ENCODE measurements at regions not wholly inside any gene's neighbourhood (a gene's known extent, or its start where the extent isn't known, plus 50 kb on each side); places are given as distances from the start of the nearest gene placed in this dataset.

GRCh38 chr18:45287531-45287930 lies 327.7 kb upstream of the SLC14A2 start:
- Mint-ChIP-seq H3K9me3 (ENCODE audit: unreplicated experiment) (no peaks in the 10 kb centered on the region), H3K36me3 (ENCODE audit: insufficient read depth, unreplicated experiment) (no peaks in the 10 kb centered on the region), H3K4me1 (ENCODE audit: low read depth, unreplicated experiment) (no peaks in the 10 kb centered on the region), H3K4me3 (ENCODE audit: unreplicated experiment) (no peak overlapping the region), H3K27ac (ENCODE audit: unreplicated experiment) (no peak overlapping the region), H3K27me3 (ENCODE audit: insufficient read depth, unreplicated experiment) (no peaks in the 10 kb centered on the region)
- no peaks in the 10 kb centered on the region for H3K4me1 ChIP-seq
- no TSS peak for BruUV-seq (replicated peaks)
- H3K36me3 ChIP-seq (ENCODE audit: control insufficient read depth, insufficient read depth, low read length) = no peaks in the 10 kb centered on the region
- no peaks in the 10 kb centered on the region for H3K27me3 ChIP-seq (replicated peaks; ENCODE audit: control insufficient read depth, insufficient read depth, low read length)
- no peak for TF ChIP-seq CTCF (IDR thresholded peaks at IDR 0.05; ENCODE audit: insufficient read depth in 1 of 2, low read depth in 1 of 2, low read length in 1 of 2, severe bottlenecking in 1 of 2, unreplicated experiment in 1 of 2)
- no peak overlapping the region for H3K4me3 ChIP-seq (ENCODE audit: low read depth, low read length)
- no peak for DNase-seq
- ChIA-PET CTCF (no interaction called here), POLR2A (no interaction called here)
- intact Hi-C loops (cut with micrococcal nuclease; ENCODE audit: unreplicated experiment) = no loop called here
- H3K9me3 ChIP-seq = no peaks in the 10 kb centered on the region

GRCh38 chr18:45290364-45290763 lies 324.9 kb upstream of the SLC14A2 start:
- no peak overlapping the region for H3K4me3 Mint-ChIP-seq (ENCODE audit: unreplicated experiment)
- Histone ChIP-seq H3K4me3 (ENCODE audit: low read depth, low read length) (no peak overlapping the region), H3K27me3 (replicated peaks; ENCODE audit: control insufficient read depth, insufficient read depth, low read length) (no peaks in the 10 kb centered on the region), H3K36me3 (ENCODE audit: control insufficient read depth, insufficient read depth, low read length) (no peaks in the 10 kb centered on the region), H3K4me1 (no peaks in the 10 kb centered on the region), H3K9me3 (no peaks in the 10 kb centered on the region)
- no peaks in the 10 kb centered on the region for H3K27me3 Mint-ChIP-seq (ENCODE audit: insufficient read depth, unreplicated experiment)
- BruUV-seq (replicated peaks) = no TSS peak
- CTCF ChIA-PET = no interaction called here
- H3K36me3 Mint-ChIP-seq (ENCODE audit: insufficient read depth, unreplicated experiment) = no peaks in the 10 kb centered on the region
- intact Hi-C loops (cut with micrococcal nuclease; ENCODE audit: unreplicated experiment) = no loop called here
- H3K27ac Mint-ChIP-seq (ENCODE audit: unreplicated experiment) = no peak overlapping the region
- POLR2A ChIA-PET = no interaction called here
- no peaks in the 10 kb centered on the region for H3K9me3 Mint-ChIP-seq (ENCODE audit: unreplicated experiment)
- TF ChIP-seq CTCF (IDR thresholded peaks at IDR 0.05; ENCODE audit: insufficient read depth in 1 of 2, low read depth in 1 of 2, low read length in 1 of 2, severe bottlenecking in 1 of 2, unreplicated experiment in 1 of 2) = no peak
- H3K4me1 Mint-ChIP-seq (ENCODE audit: low read depth, unreplicated experiment) = no peaks in the 10 kb centered on the region
- no peak for DNase-seq

- Mint-ChIP-seq H3K4me3 (ENCODE audit: unreplicated experiment) (no peak overlapping the region), H3K27me3 (ENCODE audit: insufficient read depth, unreplicated experiment) (no peaks in the 10 kb centered on the region), H3K27ac (ENCODE audit: unreplicated experiment) (no peak overlapping the region), H3K9me3 (ENCODE audit: unreplicated experiment) (no peaks in the 10 kb centered on the region), H3K4me1 (ENCODE audit: low read depth, unreplicated experiment) (no peaks in the 10 kb centered on the region), H3K36me3 (ENCODE audit: insufficient read depth, unreplicated experiment) (no peaks in the 10 kb centered on the region)
- Histone ChIP-seq H3K4me1 (no peaks in the 10 kb centered on the region), H3K9me3 (no peaks in the 10 kb centered on the region), H3K4me3 (ENCODE audit: low read depth, low read length) (no peak overlapping the region), H3K27me3 (replicated peaks; ENCODE audit: control insufficient read depth, insufficient read depth, low read length) (no peaks in the 10 kb centered on the region), H3K36me3 (ENCODE audit: control insufficient read depth, insufficient read depth, low read length) (no peaks in the 10 kb centered on the region)
- DNase-seq = no peak
- no peak for TF ChIP-seq CTCF (IDR thresholded peaks at IDR 0.05; ENCODE audit: insufficient read depth in 1 of 2, low read depth in 1 of 2, low read length in 1 of 2, severe bottlenecking in 1 of 2, unreplicated experiment in 1 of 2)
- CTCF ChIA-PET = no interaction called here
- BruUV-seq (replicated peaks) = no TSS peak
- intact Hi-C loops (cut with micrococcal nuclease; ENCODE audit: unreplicated experiment) = no loop called here
- POLR2A ChIA-PET = no interaction called here
These were observed 323.4 kb upstream of the SLC14A2 start for GRCh38 chr18:45291621-45292615.

Data from Caco-2 (cell line).